GM23248 (cell line): ENCODE measurements at regions not wholly inside any gene's neighbourhood (a gene's known extent, or its start where the extent isn't known, plus 50 kb on each side); places are given as distances from the start of the nearest gene placed in this dataset.

Experiments used
- DNase-seq: peaks from one replicate; pipeline ENCODE4 v3.0.0-alpha.2; 2015
- H2AFZ ChIP-seq: fragments of 200-600 bp; sonication (generic); 2 replicates; pipeline ENCODE4 v1.6.1; 2016; ENCODE audit warnings: antibody characterized with exemption
- H3F3A ChIP-seq: fragments of 200-600 bp; sonication (generic); 2 replicates; pipeline ENCODE4 v1.6.1; 2016; ENCODE audit warnings: mild to moderate bottlenecking, antibody characterized with exemption, mixed run types; ENCODE audit not compliant: insufficient read depth
- H3K27ac ChIP-seq: fragments of 200-600 bp; sonication (generic); 2 replicates; pipeline ENCODE4 v1.5.1; 2016; ENCODE audit warnings: mild to moderate bottlenecking
- H3K27me3 ChIP-seq: fragments of 200-600 bp; sonication (generic); replicated peaks from 2 replicates; pipeline ENCODE4 v1.6.1; 2016; ENCODE audit warnings: mild to moderate bottlenecking; ENCODE audit not compliant: insufficient read depth
- H3K36me3 ChIP-seq: fragments of 200-600 bp; sonication (generic); 2 replicates; pipeline ENCODE4 v1.6.1; 2016; ENCODE audit warnings: low read depth, mild to moderate bottlenecking
- H3K4me1 ChIP-seq: fragments of 200-600 bp; sonication (generic); 2 replicates; pipeline ENCODE4 v1.6.1; 2016; ENCODE audit warnings: mild to moderate bottlenecking; ENCODE audit not compliant: insufficient read depth
- H3K4me2 ChIP-seq: fragments of 200-600 bp; sonication (generic); one replicate; pipeline ENCODE4 v1.6.1; 2016; ENCODE audit warnings: mild to moderate bottlenecking; ENCODE audit not compliant: unreplicated experiment
- H3K4me3 ChIP-seq: fragments of 200-600 bp; sonication (generic); 2 replicates; pipeline ENCODE4 v1.5.1; 2016; ENCODE audit warnings: mild to moderate bottlenecking
- H3K79me2 ChIP-seq: fragments of 200-600 bp; sonication (generic); 2 replicates; pipeline ENCODE4 v1.6.1; 2016; ENCODE audit warnings: mild to moderate bottlenecking; ENCODE audit not compliant: insufficient read depth
- H3K9ac ChIP-seq: fragments of 200-600 bp; sonication (generic); 2 replicates; pipeline ENCODE4 v1.6.1; 2016; ENCODE audit warnings: mild to moderate bottlenecking
- H3K9me2 ChIP-seq: fragments of 200-600 bp; sonication (generic); 2 replicates; pipeline ENCODE4 v1.6.1; 2016; ENCODE audit warnings: mixed run types, mild to moderate bottlenecking, moderate library complexity; ENCODE audit not compliant: insufficient read depth
- H3K9me3 ChIP-seq: fragments of 200-600 bp; sonication (generic); one replicate; pipeline ENCODE4 v1.6.1; 2017; ENCODE audit warnings: low read depth
- H4K20me1 ChIP-seq: fragments of 200-600 bp; sonication (generic); 2 replicates; pipeline ENCODE4 v1.6.0; 2016; ENCODE audit not compliant: insufficient read depth
- EZH2 ChIP-seq: fragments of 200-600 bp; sonication (generic); IDR thresholded peaks from 2 replicates; pipeline ENCODE4 v1.6.1; 2018; ENCODE audit warnings: antibody characterized with exemption, mild to moderate bottlenecking; ENCODE audit not compliant: insufficient read depth, poor library complexity, severe bottlenecking
- EZH2phosphoT487 ChIP-seq: fragments of 200-600 bp; sonication (generic); IDR thresholded peaks from 2 replicates; pipeline ENCODE4 v1.6.1; 2018; ENCODE audit warnings: antibody characterized with exemption, moderate library complexity, mild to moderate bottlenecking, low read depth; ENCODE audit not compliant: insufficient read depth
- WGBS, 2 experiments: methylation state at CpG; one replicate each; pipeline ENCODE4 v1.1.6; 2015 to 2017; ENCODE audit warnings: low lambda C conversion rate in 2 of 2, low coverage in 1 of 2; ENCODE audit errors: missing lambda C conversion rate in 2 of 2; 5-methylcytosine and 5-hydroxymethylcytosine counted together
- in situ Hi-C: fragments of 300-500 bp; cut with MboI; formaldehyde crosslinking; loops from 2 replicates; pipeline ENCODE4 v1.15.0; 2020

DNA sequence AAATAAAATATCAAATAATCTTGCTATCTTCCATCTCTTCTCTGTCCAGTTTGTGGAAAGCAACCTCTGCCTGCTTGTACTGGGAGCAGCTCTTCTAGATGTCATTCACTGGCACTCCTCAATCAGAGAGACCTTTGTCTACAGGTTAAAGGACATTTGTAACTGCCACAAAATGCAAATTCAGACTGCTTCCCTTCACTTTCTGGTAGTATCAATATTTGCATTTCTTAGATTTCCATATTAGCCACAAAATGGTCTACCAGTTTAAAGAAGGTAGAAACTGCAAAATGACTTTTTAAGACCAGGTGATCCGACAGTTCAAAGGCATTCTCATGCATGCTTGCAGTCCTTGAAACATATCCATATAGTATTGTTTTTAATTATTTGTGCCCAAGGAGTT lies 51.7 kb upstream of the RCN1 start:
- Histone ChIP-seq H3K79me2 (no peaks in the 10 kb centered on the region), H3F3A (peaks cover 16% of the 10 kb centered on the region), H2AFZ (no peak overlapping the region), H3K36me3 (no peaks in the 10 kb centered on the region), H3K27me3 (no peaks in the 10 kb centered on the region), H3K9me3 (no peaks in the 10 kb centered on the region), H3K4me1 (peaks cover 14% of the 10 kb centered on the region), H3K9me2 (no peaks in the 10 kb centered on the region), H3K27ac (no peak overlapping the region), H4K20me1 (no peaks in the 10 kb centered on the region), H3K4me3 (no peak overlapping the region), H3K9ac (no peak overlapping the region), H3K4me2 (no peak overlapping the region)
- no peak for TF ChIP-seq EZH2phosphoT487
- TF ChIP-seq EZH2, result no peak
- 84 to 100% methylated on average over 1 of the region's 1 CpG for WGBS, 2 experiments
- in situ Hi-C loops, result no loop called here
- DNase-seq, result no peak

DNA sequence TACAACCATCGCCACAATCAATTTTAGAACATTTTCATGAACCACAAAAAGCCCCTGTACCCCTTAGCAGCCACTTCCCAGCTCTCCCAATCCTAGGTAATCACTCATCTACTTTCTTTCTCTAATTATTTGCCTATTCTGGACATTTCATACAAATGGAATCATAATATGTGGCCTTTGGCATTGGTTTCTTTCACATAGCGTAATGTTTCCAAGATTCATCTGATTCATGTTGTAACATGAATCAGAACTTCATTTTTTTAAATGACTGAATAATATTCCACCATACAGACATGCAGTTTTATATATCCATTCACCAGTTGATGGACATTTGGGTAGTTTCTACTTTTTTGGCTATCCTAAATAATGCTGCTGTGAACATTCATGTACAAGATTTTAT lies 56.2 kb upstream of the RCN1 start:
- peak overlapping the region; percentile 63 for H3K4me2 ChIP-seq

GRCh38 chr11:32034149-32034548 lies 56.7 kb upstream of the RCN1 start:
- peak; percentile 97 for DNase-seq
- 5 to 7% methylated on average over 1 of the region's 1 CpG for WGBS, 2 experiments
- peak overlapping the region; percentile 96 for H3K27ac ChIP-seq

More for the DNA sequence above, 56.2 kb upstream of the RCN1 start:
- Histone ChIP-seq H3F3A (peaks cover 37% of the 10 kb centered on the region), H3K79me2 (no peaks in the 10 kb centered on the region), H4K20me1 (no peaks in the 10 kb centered on the region), H3K4me3 (peak overlapping the region; percentile 31), H3K9ac (peak overlapping the region; percentile 67), H2AFZ (no peak overlapping the region), H3K9me2 (no peaks in the 10 kb centered on the region), H3K9me3 (no peaks in the 10 kb centered on the region), H3K36me3 (no peaks in the 10 kb centered on the region), H3K27me3 (no peaks in the 10 kb centered on the region), H3K27ac (peak overlapping the region; percentile 96), H3K4me1 (peaks cover 41% of the 10 kb centered on the region)
- peak; percentile 85 for DNase-seq
- TF ChIP-seq EZH2, result no peak
- no peak for TF ChIP-seq EZH2phosphoT487
- WGBS, 2 experiments, result 21 to 28% methylated on average over 2 of the region's 2 CpGs
- in situ Hi-C loops, result no loop called here

GRCh38 chr11:32033491-32033890 lies 57.4 kb upstream of the RCN1 start:
- Histone ChIP-seq H3K79me2 (no peaks in the 10 kb centered on the region), H3F3A (peaks cover 37% of the 10 kb centered on the region), H3K36me3 (no peaks in the 10 kb centered on the region), H3K4me1 (peaks cover 45% of the 10 kb centered on the region), H3K4me3 (no peak overlapping the region), H3K9me2 (no peaks in the 10 kb centered on the region), H2AFZ (no peak overlapping the region), H3K9ac (no peak overlapping the region), H3K27me3 (no peaks in the 10 kb centered on the region), H4K20me1 (no peaks in the 10 kb centered on the region), H3K9me3 (no peaks in the 10 kb centered on the region), H3K27ac (peak overlapping the region; percentile 96), H3K4me2 (peak overlapping the region; percentile 14)
- TF ChIP-seq EZH2, result no peak
- TF ChIP-seq EZH2phosphoT487, result no peak
- in situ Hi-C loops, result no loop called here
- DNase-seq, result peak; percentile 36
- 87 to 90% methylated on average over 6 of the region's 6 CpGs for WGBS, 2 experiments

More at GRCh38 chr11:32034149-32034548, 56.7 kb upstream of the RCN1 start:
- H3F3A ChIP-seq, result peaks cover 37% of the 10 kb centered on the region
- no peaks in the 10 kb centered on the region for H4K20me1 ChIP-seq
- no peaks in the 10 kb centered on the region for H3K9me3 ChIP-seq
- H3K4me3 ChIP-seq, result peak overlapping the region; percentile 31; the same call in 1 of the 2 replicates
- in situ Hi-C loops, result no loop called here
- no peaks in the 10 kb centered on the region for H3K27me3 ChIP-seq
- peaks cover 45% of the 10 kb centered on the region for H3K4me1 ChIP-seq
- no peak overlapping the region for H2AFZ ChIP-seq
- no peaks in the 10 kb centered on the region for H3K9me2 ChIP-seq
- H3K36me3 ChIP-seq, result no peaks in the 10 kb centered on the region
- H3K9ac ChIP-seq, result peak overlapping the region; percentile 67
- H3K4me2 ChIP-seq, result peak overlapping the region; percentile 63
- no peaks in the 10 kb centered on the region for H3K79me2 ChIP-seq
- TF ChIP-seq EZH2 (no peak), EZH2phosphoT487 (peak; percentile 95)

- in situ Hi-C loops, result no loop called here
- Histone ChIP-seq H4K20me1 (no peaks in the 10 kb centered on the region), H3K27me3 (no peaks in the 10 kb centered on the region), H3K9me2 (no peaks in the 10 kb centered on the region), H2AFZ (peak overlapping the region; percentile 54), H3K36me3 (no peaks in the 10 kb centered on the region), H3K9me3 (no peaks in the 10 kb centered on the region), H3K9ac (peak overlapping the region; percentile 30; the same call in 1 of the 2 replicates), H3F3A (peaks cover 37% of the 10 kb centered on the region), H3K4me2 (peak overlapping the region; percentile 79), H3K79me2 (no peaks in the 10 kb centered on the region), H3K4me1 (peaks cover 45% of the 10 kb centered on the region), H3K4me3 (no peak overlapping the region; the same call in 1 of the 2 replicates), H3K27ac (peak overlapping the region; percentile 96)
- DNase-seq, result peak; percentile 18
- no peak for TF ChIP-seq EZH2
- no peak for TF ChIP-seq EZH2phosphoT487
- WGBS, 2 experiments, result 97 to 100% methylated on average over 2 of the region's 2 CpGs
These were observed 57.8 kb upstream of the RCN1 start for GRCh38 chr11:32033067-32033466.
